WERI-Rb-1 (cell line): ENCODE measurements at regions not wholly inside any gene's neighbourhood (a gene's known extent, or its start where the extent isn't known, plus 50 kb on each side); places are given as distances from the start of the nearest gene placed in this dataset.

ENCODE experiments used
- DNase-seq: peaks from one replicate; pipeline ENCODE4 v3.0.0-alpha.2; 2020
- H3K27ac ChIP-seq: fragments of 250-450 bp; sonication (Bioruptor Pico); 2 replicates; pipeline ENCODE4 v1.5.1; 2020; ENCODE audit warnings: mild to moderate bottlenecking, moderate library complexity
- H3K27me3 ChIP-seq: fragments of 250-450 bp; sonication (Bioruptor Pico); 2 replicates; pipeline ENCODE4 v1.5.1; 2021; ENCODE audit warnings: mild to moderate bottlenecking, low read depth, moderate library complexity; ENCODE audit not compliant: insufficient read depth, severe bottlenecking
- H3K36me3 ChIP-seq: fragments of 250-450 bp; sonication (Bioruptor Pico); 2 replicates; pipeline ENCODE4 v1.5.1; 2020; ENCODE audit warnings: mild to moderate bottlenecking, moderate library complexity
- H3K4me3 ChIP-seq: 2 replicates; pipeline ENCODE4 v1.5.1; 2011; ENCODE audit warnings: low read depth, mild to moderate bottlenecking, control low read depth, low read length
- H3K9me3 ChIP-seq: fragments of 250-450 bp; sonication (Bioruptor Pico); 2 replicates; pipeline ENCODE4 v1.5.1; 2021; ENCODE audit warnings: mild to moderate bottlenecking, moderate library complexity; ENCODE audit not compliant: severe bottlenecking
- CTCF ChIP-seq: IDR thresholded peaks from 2 replicates; pipeline ENCODE4 v1.5.1; 2011; ENCODE audit warnings: low read depth, mild to moderate bottlenecking, control low read depth, inconsistent platforms, low read length

- Histone ChIP-seq H3K36me3 (no peaks in the 10 kb centered on the region), H3K9me3 (peaks cover 7% of the 10 kb centered on the region), H3K27me3 (peaks cover 94% of the 10 kb centered on the region), H3K4me3 (no peak overlapping the region), H3K27ac (no peak overlapping the region)
- TF ChIP-seq CTCF = no peak
- no peak for DNase-seq
Measured at GRCh38 chr5:2433086-2433485, 318.4 kb downstream of the IRX2 start.

DNA sequence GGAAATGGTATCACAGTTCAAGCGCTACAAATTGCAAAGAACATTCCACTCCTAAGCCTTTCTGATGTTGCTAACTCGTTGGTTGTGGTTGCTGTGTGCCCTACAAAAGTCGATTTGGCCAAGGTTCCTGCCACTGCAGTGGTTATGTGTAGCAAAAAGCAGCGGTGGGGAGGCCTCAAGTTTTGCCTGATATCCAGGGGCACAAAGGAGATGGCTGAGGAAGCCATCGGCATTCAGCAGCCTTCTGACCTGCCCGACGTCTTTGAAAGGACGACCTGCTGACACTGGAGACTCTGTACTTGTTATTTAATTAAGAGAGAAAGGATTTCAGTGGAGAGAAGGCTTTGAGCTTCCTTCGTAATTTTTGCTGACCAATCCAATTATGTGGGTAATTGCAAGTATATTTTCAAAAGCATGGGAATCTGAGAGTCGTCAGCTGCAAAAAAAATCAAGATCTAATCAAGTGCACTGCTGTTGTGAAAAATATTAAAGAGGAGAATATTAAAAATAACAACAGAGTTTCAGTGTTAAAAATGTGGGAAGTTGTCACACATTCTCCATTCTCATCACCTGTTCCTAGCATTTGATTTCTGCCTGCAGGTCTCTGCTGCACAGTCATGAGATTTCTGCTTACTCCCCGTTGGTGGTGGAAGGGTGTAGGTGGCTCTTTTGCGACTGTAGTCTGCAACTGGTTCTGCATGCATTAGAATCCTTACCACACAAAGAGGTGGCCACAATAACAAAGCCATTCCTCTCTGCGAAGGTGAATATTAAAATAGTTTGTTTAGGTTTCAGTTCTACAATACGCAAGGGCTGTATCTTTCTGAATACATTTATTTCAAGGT is 319.2 kb downstream of the IRX2 start:
- no peak for DNase-seq
- peaks cover 7% of the 10 kb centered on the region for H3K9me3 ChIP-seq
- no peaks in the 10 kb centered on the region for H3K36me3 ChIP-seq
- no peak for TF ChIP-seq CTCF
- peaks cover 90% of the 10 kb centered on the region for H3K27me3 ChIP-seq
- H3K27ac ChIP-seq = no peak overlapping the region
- H3K4me3 ChIP-seq = no peak overlapping the region

DNA sequence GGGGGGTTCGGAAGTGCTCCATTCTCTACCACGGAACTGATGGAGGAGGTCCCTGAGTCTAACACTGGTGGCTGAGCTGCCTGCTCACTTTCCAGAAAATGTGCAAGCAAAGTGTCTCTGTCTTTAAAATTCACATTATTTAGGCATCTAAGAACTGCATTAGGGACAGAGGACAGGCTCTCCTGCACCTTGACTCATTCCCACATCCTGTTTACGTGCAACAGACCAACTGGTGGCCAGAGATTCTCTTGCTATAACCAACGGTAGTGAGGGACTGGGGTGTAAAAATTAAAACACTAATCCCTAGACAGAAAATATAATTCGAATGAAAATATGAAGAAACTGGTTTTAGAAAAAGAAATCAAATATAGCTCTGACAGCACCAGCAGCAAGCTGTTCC is 320.9 kb downstream of the IRX2 start:
- no peak overlapping the region for H3K4me3 ChIP-seq
- DNase-seq = no peak
- H3K27me3 ChIP-seq = peaks cover 86% of the 10 kb centered on the region
- no peak overlapping the region for H3K27ac ChIP-seq
- TF ChIP-seq CTCF = no peak
- H3K9me3 ChIP-seq = peaks cover 7% of the 10 kb centered on the region
- no peaks in the 10 kb centered on the region for H3K36me3 ChIP-seq

- Histone ChIP-seq H3K4me3 (no peak overlapping the region), H3K9me3 (peaks cover 9% of the 10 kb centered on the region), H3K27me3 (peaks cover 70% of the 10 kb centered on the region), H3K36me3 (no peaks in the 10 kb centered on the region), H3K27ac (no peak overlapping the region)
- TF ChIP-seq CTCF = no peak
- no peak for DNase-seq
Measured at GRCh38 chr5:2427983-2428382, 323.5 kb downstream of the IRX2 start.

GRCh38 chr5:2423634-2424033 is 327.8 kb downstream of the IRX2 start:
- DNase-seq = no peak
- peaks cover 2% of the 10 kb centered on the region for H3K9me3 ChIP-seq
- H3K27me3 ChIP-seq = peaks cover 55% of the 10 kb centered on the region
- H3K27ac ChIP-seq = no peak overlapping the region
- H3K36me3 ChIP-seq = no peaks in the 10 kb centered on the region
- H3K4me3 ChIP-seq = no peak overlapping the region
- TF ChIP-seq CTCF = no peak

- Histone ChIP-seq H3K27me3 (peaks cover 87% of the 10 kb centered on the region), H3K9me3 (peaks cover 2% of the 10 kb centered on the region), H3K4me3 (no peak overlapping the region), H3K27ac (no peak overlapping the region), H3K36me3 (no peaks in the 10 kb centered on the region)
- no peak for TF ChIP-seq CTCF
- no peak for DNase-seq
Measured at GRCh38 chr5:2417301-2417700, 334.2 kb downstream of the IRX2 start.
